HCT116 (cell line): ENCODE measurements at regions not wholly inside any gene's neighbourhood (a gene's known extent, or its start where the extent isn't known, plus 50 kb on each side); places are given as distances from the start of the nearest gene placed in this dataset.

ENCODE experiments used
- ATAC-seq: fragments of 200-7000 bp; cut with Tn5 transposase; 2 replicates; pipeline ENCODE4 v1.9.1; 2020; ENCODE audit warnings: mild to moderate bottlenecking, moderate library complexity
- BruUV-seq: library from RNA; stranded (reverse); fragments of 400-500 nt; replicated peaks from 2 replicates; lab custom pipeline; 2021; lab: Mats Ljungman, UMichigan
- CTCF ChIA-PET: fragments of 300-600 bp; sonication (Branson Sonifier 250); formaldehyde crosslinking; loops from one replicate; lab custom pipeline; 2021; ENCODE audit warnings: antibody characterized with exemption; lab: Charles Lee
- POLR2A ChIA-PET: fragments of 300-600, 350-600 bp; sonication (Branson Sonifier 250); formaldehyde crosslinking; loops from one replicate; lab custom pipeline; 2021; ENCODE audit warnings: antibody characterized with exemption; lab: Charles Lee
- RAD21 ChIA-PET, 2 experiments: fragments of 300-600 bp; sonication (Branson Sonifier 250); formaldehyde crosslinking; loops; one replicate each; lab custom pipeline; 2023; ENCODE audit warnings: low total read pairs in 2 of 2; ENCODE audit not compliant: uncharacterized antibody in 2 of 2, unreplicated experiment in 2 of 2, low non-redundant PET in 1 of 2; lab: Charles Lee
- DNase-seq: peaks from one replicate; pipeline ENCODE4 v3.0.0-alpha.2; 2010; ENCODE audit warnings: low read depth, low spot score
- H2AFZ ChIP-seq: fragments of 200-600 bp; shearing (Covaris generic), sonication (generic); 2 replicates; pipeline ENCODE4 v1.6.1; 2017; ENCODE audit warnings: low read depth, mixed run types, mixed read lengths, antibody characterized with exemption, low read length; ENCODE audit not compliant: poor library complexity, severe bottlenecking
- H3K27ac ChIP-seq: 2 replicates; pipeline ENCODE4 v1.5.1; 2012; ENCODE audit warnings: low read depth, low read length
- H3K27me3 ChIP-seq: fragments of 200-600 bp; sonication (generic); 2 replicates; pipeline ENCODE4 v1.6.1; 2016; ENCODE audit warnings: mixed run types, low read length, mixed read lengths; ENCODE audit not compliant: insufficient read depth
- H3K36me3 ChIP-seq, 2 experiments: fragments of 200-500 bp in 1 of 2; fragments of 200-600 bp in 1 of 2; sonication (Bioruptor generic) in 1 of 2; sonication (generic) in 1 of 2; 2 replicates each; pipeline versions ENCODE4 v1.5.1 to v1.6.1; 2014 to 2016; ENCODE audit warnings: low read length in 2 of 2, inconsistent platforms in 1 of 2, mixed read lengths in 1 of 2, mixed run types in 1 of 2; ENCODE audit not compliant: insufficient read depth in 2 of 2, control insufficient read depth in 1 of 2
- H3K4me1 ChIP-seq, 2 experiments: fragments of 200-600 bp in 1 of 2; sonication (generic) in 1 of 2; 2 replicates each; pipeline versions ENCODE4 v1.5.1 to v1.6.1; 2012 to 2017; ENCODE audit warnings: low read length in 2 of 2, inconsistent platforms in 1 of 2, mild to moderate bottlenecking in 1 of 2, mixed read lengths in 1 of 2, mixed run types in 1 of 2, moderate library complexity in 1 of 2; ENCODE audit not compliant: insufficient read depth in 2 of 2, control insufficient read depth in 1 of 2
- H3K4me2 ChIP-seq: fragments of 200-600 bp; sonication (generic); 2 replicates; pipeline ENCODE4 v1.6.1; 2017; ENCODE audit warnings: mixed run types, low read length, mixed read lengths
- H3K4me3 ChIP-seq, 2 experiments: fragments of 200-600 bp in 1 of 2; sonication (generic) in 1 of 2; replicated peaks in 1 of 2; 2 replicates each; pipeline ENCODE4 v1.5.1; 2011 to 2016; ENCODE audit warnings: low read length in 2 of 2, control low read depth in 1 of 2, low read depth in 1 of 2, mild to moderate bottlenecking in 1 of 2, mixed read lengths in 1 of 2, mixed run types in 1 of 2
- H3K79me2 ChIP-seq: fragments of 200-600 bp; sonication (generic); 2 replicates; pipeline ENCODE4 v1.6.1; 2017; ENCODE audit warnings: mild to moderate bottlenecking, mixed run types, low read length, moderate library complexity, mixed read lengths; ENCODE audit not compliant: insufficient read depth
- H3K9ac ChIP-seq: fragments of 200-600 bp; sonication (generic); 2 replicates; pipeline ENCODE4 v1.6.1; 2016; ENCODE audit warnings: low read length, mixed read lengths
- H3K9me2 ChIP-seq: fragments of 200-600 bp; sonication (generic), shearing (Covaris generic); 2 replicates; pipeline ENCODE4 v1.6.1; 2017; ENCODE audit warnings: mixed run types, mild to moderate bottlenecking, moderate library complexity; ENCODE audit not compliant: insufficient read depth
- H3K9me3 ChIP-seq, 2 experiments: fragments of 200-500 bp in 1 of 2; fragments of 200-600 bp in 1 of 2; sonication (Bioruptor generic) in 1 of 2; sonication (generic) in 1 of 2; 2 replicates each; pipeline ENCODE4 v1.6.1; 2014 to 2017; ENCODE audit warnings: low read length in 2 of 2, mixed read lengths in 2 of 2, inconsistent platforms in 1 of 2, low read depth in 1 of 2, mild to moderate bottlenecking in 1 of 2, mixed run types in 1 of 2, moderate library complexity in 1 of 2; ENCODE audit not compliant: control insufficient read depth in 1 of 2, insufficient read depth in 1 of 2
- H4K20me1 ChIP-seq: fragments of 200-600 bp; sonication (generic), shearing (Covaris generic); 2 replicates; pipeline ENCODE4 v1.6.1; 2017; ENCODE audit warnings: mixed run types, mild to moderate bottlenecking, moderate library complexity; ENCODE audit not compliant: insufficient read depth
- CBX3 ChIP-seq: IDR thresholded peaks from 2 replicates; pipeline ENCODE4 v1.6.1; 2012; ENCODE audit warnings: low read depth
- EGR1 ChIP-seq: IDR thresholded peaks from 2 replicates; pipeline ENCODE4 v1.6.1; 2012; ENCODE audit warnings: low read depth
- FOSL1 ChIP-seq: IDR thresholded peaks from 2 replicates; pipeline ENCODE4 v1.6.1; 2012; ENCODE audit warnings: low read depth
- MAX ChIP-seq: IDR thresholded peaks from 2 replicates; pipeline ENCODE4 v1.6.1; 2012
- POLR2AphosphoS5 ChIP-seq: IDR thresholded peaks from 2 replicates; pipeline ENCODE4 v1.6.1; 2011; ENCODE audit warnings: mild to moderate bottlenecking, low read depth, low read length, moderate library complexity
- SRF ChIP-seq: IDR thresholded peaks from 2 replicates; pipeline ENCODE4 v1.6.1; 2012; ENCODE audit warnings: low read depth
- TCF7L2 ChIP-seq: IDR thresholded peaks from 2 replicates; pipeline ENCODE4 v1.7.0; 2011; ENCODE audit warnings: borderline replicate concordance, inconsistent platforms; ENCODE audit not compliant: insufficient read depth, insufficient read length; ENCODE audit errors: extremely low read depth
- YY1 ChIP-seq: IDR thresholded peaks from 2 replicates; pipeline ENCODE4 v1.6.1; 2011; ENCODE audit warnings: low read length, low read depth, moderate library complexity, mild to moderate bottlenecking; ENCODE audit not compliant: insufficient replicate concordance; ENCODE audit errors: extremely low read depth
- ZFX ChIP-seq: fragments of 450-650 bp; IDR thresholded peaks from 2 replicates; pipeline ENCODE4 v1.6.1; 2017
- intact Hi-C: fragments of 100-400 bp; cut with micrococcal nuclease; formaldehyde crosslinking; loops from 2 replicates; pipeline ENCODE4 v1.10.0; 2022

- intact Hi-C loops: no loop called here
- H3K79me2 ChIP-seq: no peaks in the 10 kb centered on the region
- no peak for ATAC-seq
- TF ChIP-seq TCF7L2: no peak
- no peak for TF ChIP-seq FOSL1
- TF ChIP-seq ZFX: no peak
- no peak for TF ChIP-seq SRF
- TF ChIP-seq EGR1: no peak
- TF ChIP-seq POLR2AphosphoS5: no peak
- TF ChIP-seq YY1: no peak
- TF ChIP-seq, all 23 proteins: peak for 0
- Histone ChIP-seq H3K4me2 (no peak overlapping the region), H3K36me3 (no peaks in the 10 kb centered on the region; a peak in 1 of 4 replicates), H3K4me1 (no peaks in the 10 kb centered on the region), H3K9me2 (no peaks in the 10 kb centered on the region), H3K27me3 (no peaks in the 10 kb centered on the region), H3K9me3 (0 out of 4 replicates have a peak, but pooled peaks cover 0 to 9% of the 10 kb centered on the region in 2 experiments), H3K9ac (no peak overlapping the region), H2AFZ (no peak overlapping the region), H3K4me3 (no peak overlapping the region), H3K27ac (no peak overlapping the region), H4K20me1 (no peaks in the 10 kb centered on the region)
- ChIA-PET POLR2A (no interaction called here), RAD21 (no interaction called here), CTCF (no interaction called here)
- no TSS peak for BruUV-seq
- no peak for DNase-seq
Measured at GRCh38 chr12:78792052-78792698, 72.4 kb upstream of the SYT1 start.

- no peak overlapping the region for H2AFZ ChIP-seq
- H3K79me2 ChIP-seq: no peaks in the 10 kb centered on the region
- intact Hi-C loops: no loop called here
- no peaks in the 10 kb centered on the region; a peak in 1 of 4 replicates for H3K36me3 ChIP-seq
- H3K9ac ChIP-seq: no peak overlapping the region
- H3K4me3 ChIP-seq: no peak overlapping the region
- TF ChIP-seq ZFX (no peak), MAX (no peak), CBX3 (no peak)
- no peaks in the 10 kb centered on the region for H3K9me2 ChIP-seq
- no peaks in the 10 kb centered on the region for H3K27me3 ChIP-seq
- CTCF ChIA-PET: no interaction called here
- H3K27ac ChIP-seq: no peak overlapping the region
- 0 out of 4 replicates have a peak, but pooled peaks cover 0 to 9% of the 10 kb centered on the region in 2 experiments for H3K9me3 ChIP-seq
- POLR2A ChIA-PET: no interaction called here
- H4K20me1 ChIP-seq: no peaks in the 10 kb centered on the region
- BruUV-seq: no TSS peak
- no peak overlapping the region for H3K4me2 ChIP-seq
- ATAC-seq: no peak
- H3K4me1 ChIP-seq: no peaks in the 10 kb centered on the region
- DNase-seq: no peak
- RAD21 ChIA-PET: no interaction called here
Measured at GRCh38 chr12:78793491-78793890, 71.1 kb upstream of the SYT1 start.
